GM10266 (cell line): ENCODE measurements at regions not wholly inside any gene's neighbourhood (a gene's known extent, or its start where the extent isn't known, plus 50 kb on each side); places are given as distances from the start of the nearest gene placed in this dataset.

Source experiments
- DNase-seq: peaks from one replicate; pipeline ENCODE4 v3.0.0; 2012; ENCODE audit errors: extremely low spot score
- TF ChIP-seq, protein P1 (sequence below): IDR thresholded peaks from 2 replicates; pipeline ENCODE4 v1.5.1; 2012; ENCODE audit warnings: mild to moderate bottlenecking, low read depth; ENCODE audit not compliant: control insufficient read depth, insufficient read depth; ENCODE audit errors: missing control alignments

- DNase-seq, result no peak
- TF ChIP-seq, protein P1, sequence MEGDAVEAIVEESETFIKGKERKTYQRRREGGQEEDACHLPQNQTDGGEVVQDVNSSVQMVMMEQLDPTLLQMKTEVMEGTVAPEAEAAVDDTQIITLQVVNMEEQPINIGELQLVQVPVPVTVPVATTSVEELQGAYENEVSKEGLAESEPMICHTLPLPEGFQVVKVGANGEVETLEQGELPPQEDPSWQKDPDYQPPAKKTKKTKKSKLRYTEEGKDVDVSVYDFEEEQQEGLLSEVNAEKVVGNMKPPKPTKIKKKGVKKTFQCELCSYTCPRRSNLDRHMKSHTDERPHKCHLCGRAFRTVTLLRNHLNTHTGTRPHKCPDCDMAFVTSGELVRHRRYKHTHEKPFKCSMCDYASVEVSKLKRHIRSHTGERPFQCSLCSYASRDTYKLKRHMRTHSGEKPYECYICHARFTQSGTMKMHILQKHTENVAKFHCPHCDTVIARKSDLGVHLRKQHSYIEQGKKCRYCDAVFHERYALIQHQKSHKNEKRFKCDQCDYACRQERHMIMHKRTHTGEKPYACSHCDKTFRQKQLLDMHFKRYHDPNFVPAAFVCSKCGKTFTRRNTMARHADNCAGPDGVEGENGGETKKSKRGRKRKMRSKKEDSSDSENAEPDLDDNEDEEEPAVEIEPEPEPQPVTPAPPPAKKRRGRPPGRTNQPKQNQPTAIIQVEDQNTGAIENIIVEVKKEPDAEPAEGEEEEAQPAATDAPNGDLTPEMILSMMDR, result no peak
Observed at GRCh38 chr22:49662681-49663080, 165.0 kb downstream of the BRD1 start.

- DNase-seq, result no peak
- TF ChIP-seq, protein P1, result no peak
Observed at GRCh38 chr22:49660794-49661781, 166.6 kb downstream of the BRD1 start.

GRCh38 chr22:49660321-49660720, 167.4 kb downstream of the BRD1 start:
- TF ChIP-seq, protein P1, result no peak
- DNase-seq, result no peak

- no peak for DNase-seq
- TF ChIP-seq, protein P1, result no peak
Observed at GRCh38 chr22:49659924-49660315, 167.8 kb downstream of the BRD1 start.

- no peak for DNase-seq
- TF ChIP-seq, protein P1, result no peak
Observed at GRCh38 chr22:49659281-49659923, 168.3 kb downstream of the BRD1 start.

DNA sequence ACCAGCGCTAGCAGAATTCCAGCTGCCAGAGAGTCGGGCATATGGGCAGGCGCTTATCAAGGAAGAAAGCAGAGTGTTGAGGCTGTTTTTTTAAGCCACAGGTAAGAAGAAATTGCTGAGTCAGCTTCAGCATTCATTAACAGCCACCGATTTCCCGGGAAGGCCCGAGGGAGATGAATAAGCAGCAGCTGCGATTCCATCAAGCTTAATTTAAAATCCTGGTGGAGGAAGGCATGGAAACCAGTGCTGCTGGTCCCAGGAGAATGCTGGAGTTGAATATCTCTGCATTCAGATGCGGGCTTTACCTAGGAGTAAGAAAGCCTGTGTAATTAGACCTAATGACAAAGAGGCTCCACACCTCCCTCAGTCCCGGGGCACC, 168.8 kb downstream of the BRD1 start:
- TF ChIP-seq, protein P1, result no peak
- no peak for DNase-seq
